H1 (cell line): ENCODE measurements at regions not wholly inside any gene's neighbourhood (a gene's known extent, or its start where the extent isn't known, plus 50 kb on each side); places are given as distances from the start of the nearest gene placed in this dataset.

Source experiments
- ASH2L ChIP-seq: fragments of 200-600, 300-600 bp; sonication (generic); IDR thresholded peaks from one replicate; pipeline ENCODE4 v1.7.1; 2017; ENCODE audit warnings: low read length
- BRCA1 ChIP-seq: IDR thresholded peaks from 2 replicates; pipeline ENCODE4 v1.6.1; 2012; ENCODE audit warnings: low read depth, low read length, improper control_type of control experiment
- EP300 ChIP-seq, 2 experiments: IDR thresholded peaks; 1 replicate in 1 of 2; 2 replicates in 1 of 2; pipeline ENCODE4 v1.6.1; 2011 to 2012; ENCODE audit warnings: low read depth in 2 of 2, low read length in 2 of 2, mild to moderate bottlenecking in 2 of 2, borderline replicate concordance in 1 of 2, inconsistent platforms in 1 of 2, moderate library complexity in 1 of 2
- HDAC2 ChIP-seq, 2 experiments: fragments of 300-600 bp in 1 of 2; sonication (generic) in 1 of 2; IDR thresholded peaks; 2 replicates each; pipeline ENCODE4 v1.6.1; 2011 to 2012; ENCODE audit warnings: low read depth in 2 of 2, low read length in 2 of 2, mild to moderate bottlenecking in 2 of 2, moderate library complexity in 2 of 2, borderline replicate concordance in 1 of 2, inconsistent platforms in 1 of 2
- JUN ChIP-seq: IDR thresholded peaks from 2 replicates; pipeline ENCODE4 v1.6.1; 2011; ENCODE audit warnings: low read depth, mild to moderate bottlenecking, improper control_type of control experiment, low read length
- RXRA ChIP-seq: IDR thresholded peaks from 2 replicates; pipeline ENCODE4 v1.6.1; 2011; ENCODE audit warnings: low read depth, mild to moderate bottlenecking, low read length, moderate library complexity; ENCODE audit not compliant: insufficient read depth
- SIN3A ChIP-seq, 2 experiments: IDR thresholded peaks in 1 of 2; conservative IDR thresholded peaks in 1 of 2; 2 replicates each; pipeline ENCODE4 v1.6.1; 2011 to 2012; ENCODE audit warnings: low read length in 2 of 2, improper control_type of control experiment in 1 of 2, low read depth in 1 of 2, mild to moderate bottlenecking in 1 of 2
- SIX5 ChIP-seq: IDR thresholded peaks from 2 replicates; pipeline ENCODE4 v1.6.1; 2011; ENCODE audit warnings: mild to moderate bottlenecking, low read depth, low read length
- SP2 ChIP-seq: IDR thresholded peaks from 2 replicates; pipeline ENCODE4 v1.6.1; 2012; ENCODE audit warnings: mild to moderate bottlenecking, low read length, inconsistent platforms
- TF ChIP-seq, protein P1 (sequence below): fragments of 300-600 bp; sonication (generic); IDR thresholded peaks from 2 replicates; pipeline ENCODE4 v1.7.1; 2012; ENCODE audit warnings: low read length, moderate library complexity, mild to moderate bottlenecking, inconsistent platforms; ENCODE audit not compliant: insufficient replicate concordance
- TF ChIP-seq, protein P2 (sequence below): IDR thresholded peaks from 2 replicates; pipeline ENCODE4 v1.6.1; 2011; ENCODE audit warnings: low read length, improper control_type of control experiment

DNA sequence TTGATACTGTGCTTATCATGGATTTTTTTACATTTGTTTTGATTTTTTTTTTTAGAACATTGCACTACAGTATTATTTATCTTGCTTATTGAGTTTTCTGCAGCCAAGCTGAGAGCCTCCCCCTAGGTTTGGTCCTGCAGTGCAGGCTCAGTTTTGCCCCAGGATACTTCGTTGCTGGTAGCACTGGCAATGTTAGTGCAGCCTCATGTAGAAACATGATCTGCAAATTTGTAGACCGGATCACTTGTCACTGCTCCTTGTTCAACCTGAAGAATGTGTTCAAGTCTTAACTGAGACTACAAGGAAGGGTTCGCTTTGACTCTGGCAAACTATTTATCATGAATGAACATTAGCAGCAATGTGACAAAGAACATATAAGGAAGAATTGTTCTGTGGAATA lies 377.2 kb upstream of the PDE3A start (continued):
- TF ChIP-seq, protein P1, sequence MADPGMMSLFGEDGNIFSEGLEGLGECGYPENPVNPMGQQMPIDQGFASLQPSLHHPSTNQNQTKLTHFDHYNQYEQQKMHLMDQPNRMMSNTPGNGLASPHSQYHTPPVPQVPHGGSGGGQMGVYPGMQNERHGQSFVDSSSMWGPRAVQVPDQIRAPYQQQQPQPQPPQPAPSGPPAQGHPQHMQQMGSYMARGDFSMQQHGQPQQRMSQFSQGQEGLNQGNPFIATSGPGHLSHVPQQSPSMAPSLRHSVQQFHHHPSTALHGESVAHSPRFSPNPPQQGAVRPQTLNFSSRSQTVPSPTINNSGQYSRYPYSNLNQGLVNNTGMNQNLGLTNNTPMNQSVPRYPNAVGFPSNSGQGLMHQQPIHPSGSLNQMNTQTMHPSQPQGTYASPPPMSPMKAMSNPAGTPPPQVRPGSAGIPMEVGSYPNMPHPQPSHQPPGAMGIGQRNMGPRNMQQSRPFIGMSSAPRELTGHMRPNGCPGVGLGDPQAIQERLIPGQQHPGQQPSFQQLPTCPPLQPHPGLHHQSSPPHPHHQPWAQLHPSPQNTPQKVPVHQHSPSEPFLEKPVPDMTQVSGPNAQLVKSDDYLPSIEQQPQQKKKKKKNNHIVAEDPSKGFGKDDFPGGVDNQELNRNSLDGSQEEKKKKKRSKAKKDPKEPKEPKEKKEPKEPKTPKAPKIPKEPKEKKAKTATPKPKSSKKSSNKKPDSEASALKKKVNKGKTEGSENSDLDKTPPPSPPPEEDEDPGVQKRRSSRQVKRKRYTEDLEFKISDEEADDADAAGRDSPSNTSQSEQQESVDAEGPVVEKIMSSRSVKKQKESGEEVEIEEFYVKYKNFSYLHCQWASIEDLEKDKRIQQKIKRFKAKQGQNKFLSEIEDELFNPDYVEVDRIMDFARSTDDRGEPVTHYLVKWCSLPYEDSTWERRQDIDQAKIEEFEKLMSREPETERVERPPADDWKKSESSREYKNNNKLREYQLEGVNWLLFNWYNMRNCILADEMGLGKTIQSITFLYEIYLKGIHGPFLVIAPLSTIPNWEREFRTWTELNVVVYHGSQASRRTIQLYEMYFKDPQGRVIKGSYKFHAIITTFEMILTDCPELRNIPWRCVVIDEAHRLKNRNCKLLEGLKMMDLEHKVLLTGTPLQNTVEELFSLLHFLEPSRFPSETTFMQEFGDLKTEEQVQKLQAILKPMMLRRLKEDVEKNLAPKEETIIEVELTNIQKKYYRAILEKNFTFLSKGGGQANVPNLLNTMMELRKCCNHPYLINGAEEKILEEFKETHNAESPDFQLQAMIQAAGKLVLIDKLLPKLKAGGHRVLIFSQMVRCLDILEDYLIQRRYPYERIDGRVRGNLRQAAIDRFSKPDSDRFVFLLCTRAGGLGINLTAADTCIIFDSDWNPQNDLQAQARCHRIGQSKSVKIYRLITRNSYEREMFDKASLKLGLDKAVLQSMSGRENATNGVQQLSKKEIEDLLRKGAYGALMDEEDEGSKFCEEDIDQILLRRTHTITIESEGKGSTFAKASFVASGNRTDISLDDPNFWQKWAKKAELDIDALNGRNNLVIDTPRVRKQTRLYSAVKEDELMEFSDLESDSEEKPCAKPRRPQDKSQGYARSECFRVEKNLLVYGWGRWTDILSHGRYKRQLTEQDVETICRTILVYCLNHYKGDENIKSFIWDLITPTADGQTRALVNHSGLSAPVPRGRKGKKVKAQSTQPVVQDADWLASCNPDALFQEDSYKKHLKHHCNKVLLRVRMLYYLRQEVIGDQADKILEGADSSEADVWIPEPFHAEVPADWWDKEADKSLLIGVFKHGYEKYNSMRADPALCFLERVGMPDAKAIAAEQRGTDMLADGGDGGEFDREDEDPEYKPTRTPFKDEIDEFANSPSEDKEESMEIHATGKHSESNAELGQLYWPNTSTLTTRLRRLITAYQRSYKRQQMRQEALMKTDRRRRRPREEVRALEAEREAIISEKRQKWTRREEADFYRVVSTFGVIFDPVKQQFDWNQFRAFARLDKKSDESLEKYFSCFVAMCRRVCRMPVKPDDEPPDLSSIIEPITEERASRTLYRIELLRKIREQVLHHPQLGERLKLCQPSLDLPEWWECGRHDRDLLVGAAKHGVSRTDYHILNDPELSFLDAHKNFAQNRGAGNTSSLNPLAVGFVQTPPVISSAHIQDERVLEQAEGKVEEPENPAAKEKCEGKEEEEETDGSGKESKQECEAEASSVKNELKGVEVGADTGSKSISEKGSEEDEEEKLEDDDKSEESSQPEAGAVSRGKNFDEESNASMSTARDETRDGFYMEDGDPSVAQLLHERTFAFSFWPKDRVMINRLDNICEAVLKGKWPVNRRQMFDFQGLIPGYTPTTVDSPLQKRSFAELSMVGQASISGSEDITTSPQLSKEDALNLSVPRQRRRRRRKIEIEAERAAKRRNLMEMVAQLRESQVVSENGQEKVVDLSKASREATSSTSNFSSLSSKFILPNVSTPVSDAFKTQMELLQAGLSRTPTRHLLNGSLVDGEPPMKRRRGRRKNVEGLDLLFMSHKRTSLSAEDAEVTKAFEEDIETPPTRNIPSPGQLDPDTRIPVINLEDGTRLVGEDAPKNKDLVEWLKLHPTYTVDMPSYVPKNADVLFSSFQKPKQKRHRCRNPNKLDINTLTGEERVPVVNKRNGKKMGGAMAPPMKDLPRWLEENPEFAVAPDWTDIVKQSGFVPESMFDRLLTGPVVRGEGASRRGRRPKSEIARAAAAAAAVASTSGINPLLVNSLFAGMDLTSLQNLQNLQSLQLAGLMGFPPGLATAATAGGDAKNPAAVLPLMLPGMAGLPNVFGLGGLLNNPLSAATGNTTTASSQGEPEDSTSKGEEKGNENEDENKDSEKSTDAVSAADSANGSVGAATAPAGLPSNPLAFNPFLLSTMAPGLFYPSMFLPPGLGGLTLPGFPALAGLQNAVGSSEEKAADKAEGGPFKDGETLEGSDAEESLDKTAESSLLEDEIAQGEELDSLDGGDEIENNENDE, result no peak
- TF ChIP-seq, protein P2, sequence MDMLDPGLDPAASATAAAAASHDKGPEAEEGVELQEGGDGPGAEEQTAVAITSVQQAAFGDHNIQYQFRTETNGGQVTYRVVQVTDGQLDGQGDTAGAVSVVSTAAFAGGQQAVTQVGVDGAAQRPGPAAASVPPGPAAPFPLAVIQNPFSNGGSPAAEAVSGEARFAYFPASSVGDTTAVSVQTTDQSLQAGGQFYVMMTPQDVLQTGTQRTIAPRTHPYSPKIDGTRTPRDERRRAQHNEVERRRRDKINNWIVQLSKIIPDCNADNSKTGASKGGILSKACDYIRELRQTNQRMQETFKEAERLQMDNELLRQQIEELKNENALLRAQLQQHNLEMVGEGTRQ, result no peak
- TF ChIP-seq SP2, result no peak
- TF ChIP-seq JUN, result no peak
- no peak for TF ChIP-seq RXRA
- no peak for TF ChIP-seq ASH2L
- no peak for TF ChIP-seq BRCA1
- no peak for TF ChIP-seq SIX5
- TF ChIP-seq SIN3A (conservative IDR thresholded peaks at IDR 0.05 in 1 of 2, IDR thresholded peaks at IDR 0.05 in 1 of 2; ENCODE audit: low read depth in 1 of 2, low read length in 2 of 2), result no peak
- TF ChIP-seq HDAC2 (IDR thresholded peaks at IDR 0.05; ENCODE audit: borderline replicate concordance in 1 of 2, low read depth in 2 of 2, low read length in 2 of 2), result no peak
- TF ChIP-seq EP300 (IDR thresholded peaks at IDR 0.05; ENCODE audit: borderline replicate concordance in 1 of 2, low read depth in 2 of 2, low read length in 2 of 2), result no peak
